ENCODE measurements at regions not wholly inside any gene's neighbourhood (a gene's known extent, or its start where the extent isn't known, plus 50 kb on each side); places are given as distances from the start of the nearest gene placed in this dataset.

DNA sequence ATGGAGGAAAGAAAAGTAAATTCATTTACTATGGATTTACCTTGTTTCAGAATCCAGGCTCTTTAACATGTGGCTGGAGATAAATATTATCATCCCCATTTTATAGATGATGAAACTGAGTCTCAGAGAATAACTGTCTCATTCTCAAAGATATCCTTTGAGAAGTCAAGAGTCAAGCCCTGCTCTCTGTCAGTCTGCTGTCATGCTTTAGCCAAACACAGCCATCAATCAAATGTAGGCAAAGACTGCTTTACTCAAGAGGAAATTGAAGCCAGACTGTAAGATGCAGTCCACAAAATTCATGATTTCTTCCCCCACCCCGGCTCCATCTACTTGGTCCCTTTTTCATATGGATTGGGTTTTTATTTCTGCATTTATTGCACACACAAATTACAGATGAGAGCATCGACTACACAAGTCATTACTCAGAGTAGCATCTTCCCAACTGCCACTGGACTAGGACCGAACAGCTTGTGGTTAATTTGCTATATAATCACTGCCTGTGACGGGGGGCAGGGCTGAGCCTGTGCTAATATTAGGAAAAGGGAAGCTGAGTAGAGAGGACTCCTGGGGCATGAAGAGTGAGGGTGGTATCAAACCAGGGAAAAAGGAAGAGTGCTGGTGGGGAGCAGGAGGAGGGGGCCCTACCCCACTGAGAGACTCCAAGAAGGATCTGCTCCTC, 102.7 kb upstream of the TOP1 start:
- DNase-seq (ENCODE audit: low read depth) = no peak

DNA sequence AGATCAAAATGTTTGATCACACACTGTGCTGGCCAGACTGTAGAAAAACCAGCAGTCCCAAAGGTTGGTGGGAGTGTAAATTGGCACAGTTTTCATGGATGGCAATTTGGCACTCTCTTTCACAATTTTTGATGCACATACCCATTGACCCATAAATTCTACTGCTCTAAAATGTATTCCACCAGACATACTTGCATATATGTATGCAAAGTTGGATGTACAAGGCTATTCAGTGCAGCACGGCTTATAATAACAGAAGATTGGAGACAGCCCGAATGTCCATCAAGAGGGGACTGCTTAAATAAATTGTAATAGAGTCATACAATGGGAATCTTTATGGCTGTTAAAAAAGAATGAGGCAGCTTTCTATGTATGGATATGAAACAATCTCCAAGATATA, 101.7 kb upstream of the TOP1 start:
- no peak for DNase-seq (ENCODE audit: low read depth)

DNA sequence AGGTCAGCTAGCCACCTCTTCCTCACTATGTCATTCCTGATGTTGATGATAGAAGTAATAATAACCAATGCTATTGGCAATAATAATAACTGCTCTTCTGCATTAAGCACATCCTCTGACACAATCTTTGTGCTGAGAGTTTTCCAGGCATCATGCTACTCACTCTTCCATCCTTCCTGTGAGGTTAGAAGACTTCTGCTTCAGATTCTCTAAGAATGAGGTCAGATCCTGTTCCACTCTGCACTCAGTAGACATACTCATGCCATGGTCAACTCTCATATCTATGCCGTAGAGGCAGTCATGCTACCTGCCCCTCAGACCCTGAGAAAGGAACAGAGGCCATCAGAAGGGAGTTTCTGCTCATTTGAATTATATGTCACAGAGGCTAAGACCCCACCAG, 98.1 kb upstream of the TOP1 start:
- peak; percentile 80 for DNase-seq (ENCODE audit: low read depth)

DNA sequence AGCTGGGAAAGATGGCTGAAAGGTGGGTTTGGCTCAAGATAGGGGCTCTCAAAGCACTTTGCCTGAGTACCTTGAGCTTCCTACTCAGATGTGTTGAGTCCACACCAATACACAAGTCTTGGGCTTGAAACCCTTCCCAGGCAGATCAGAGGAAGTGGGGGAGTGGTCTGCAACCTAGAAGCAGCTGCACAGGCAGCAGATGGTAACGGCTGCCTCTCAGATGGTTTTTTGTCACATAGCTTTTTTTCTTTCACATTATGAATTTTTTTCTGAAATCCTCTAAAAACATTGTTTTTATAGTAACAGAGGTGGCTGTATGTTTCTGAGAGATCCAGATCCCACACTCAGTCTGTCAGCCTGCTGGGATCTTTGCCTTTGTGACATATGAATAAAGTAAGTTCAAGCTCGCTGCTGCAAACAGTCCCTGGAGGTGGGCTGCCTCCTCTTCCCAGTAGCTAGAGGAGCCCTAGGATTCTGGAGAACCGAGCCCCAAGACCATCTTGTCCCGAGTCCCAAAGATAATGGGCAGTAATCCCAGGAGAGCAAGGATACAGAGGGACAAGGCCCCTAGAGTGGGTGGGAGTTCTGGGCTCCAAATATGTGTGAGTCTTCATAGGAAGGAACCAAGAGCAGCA, 97.1 kb upstream of the TOP1 start:
- no peak for DNase-seq (ENCODE audit: low read depth)

DNA sequence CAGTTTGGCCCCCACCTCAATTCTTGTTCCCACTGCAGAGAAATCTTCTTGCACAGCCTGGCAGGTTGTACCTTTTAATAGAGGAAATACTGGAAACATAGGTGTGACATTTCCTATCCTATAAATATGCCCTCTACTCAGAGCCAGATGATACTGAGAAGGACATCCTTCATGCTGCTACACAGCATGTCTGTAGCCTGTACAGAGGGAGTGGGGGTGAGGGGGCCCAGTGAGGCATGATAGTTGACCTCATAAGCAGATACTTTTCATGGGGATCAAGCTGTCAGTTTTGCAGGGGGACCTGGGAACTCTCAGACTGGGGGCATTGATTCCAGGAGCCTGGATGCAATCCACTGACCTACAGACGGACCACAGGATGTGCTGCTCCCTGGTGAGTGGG, 96.2 kb upstream of the TOP1 start:
- DNase-seq (ENCODE audit: low read depth) = no peak

DNA sequence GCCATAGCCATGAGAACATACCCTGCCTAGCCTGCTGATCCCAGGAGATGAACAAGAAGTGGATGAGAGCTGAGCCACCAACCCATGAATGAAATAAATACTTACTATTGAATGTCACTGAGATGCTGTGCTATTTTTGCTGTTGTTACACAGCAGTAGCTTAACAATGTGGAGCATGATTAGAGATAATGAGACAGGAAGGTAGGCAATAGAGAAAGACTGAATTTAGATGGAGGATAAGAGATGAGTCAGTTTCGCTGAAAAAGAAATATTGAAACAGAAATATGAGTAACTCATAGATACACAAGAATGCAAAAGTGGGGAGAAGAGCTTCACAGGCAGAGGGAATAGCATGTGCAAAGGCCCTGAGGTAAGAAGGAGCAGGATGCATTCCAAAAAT, 94.9 kb upstream of the TOP1 start:
- DNase-seq (ENCODE audit: low read depth) = no peak

DNA sequence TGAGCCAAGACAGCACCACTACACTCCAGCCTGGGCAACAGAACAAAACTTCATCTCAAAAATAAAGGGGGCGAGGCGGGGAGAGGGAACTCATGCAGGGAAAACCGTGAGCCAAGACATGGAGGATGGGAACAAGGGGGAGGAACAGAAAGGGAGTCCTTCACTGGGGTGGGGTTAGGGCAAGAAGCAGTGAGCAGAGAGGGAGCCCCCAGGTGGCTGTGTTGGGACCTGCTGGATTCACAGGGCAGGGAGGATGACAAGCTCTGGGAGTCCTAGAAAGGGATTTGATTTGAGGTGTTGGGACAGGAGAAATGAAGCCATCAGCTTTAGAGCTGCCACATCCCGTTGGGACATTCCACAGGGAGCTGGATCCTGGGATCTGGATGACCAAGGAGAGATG, 90.6 kb upstream of the TOP1 start:
- no peak for DNase-seq (ENCODE audit: low read depth)

DNA sequence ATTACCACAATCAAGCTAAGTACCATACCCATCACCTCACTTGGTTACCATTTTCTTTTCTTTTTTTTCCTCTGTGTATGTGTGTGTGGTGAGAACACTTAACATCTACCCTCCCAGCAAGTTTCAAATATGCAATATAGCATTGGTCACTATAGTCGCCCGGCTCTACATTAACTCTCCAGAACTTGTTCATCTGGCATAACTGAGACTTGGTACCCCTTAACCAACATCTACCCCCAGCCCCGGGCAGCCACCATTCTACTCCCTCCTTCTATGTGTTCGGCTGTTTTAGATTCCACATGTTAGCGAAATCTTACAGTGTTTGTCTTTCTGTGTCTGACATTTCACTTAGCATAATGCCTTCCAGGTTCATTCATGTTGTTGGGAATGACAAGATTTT, 89.0 kb upstream of the TOP1 start:
- no peak for DNase-seq (ENCODE audit: low read depth)

DNA sequence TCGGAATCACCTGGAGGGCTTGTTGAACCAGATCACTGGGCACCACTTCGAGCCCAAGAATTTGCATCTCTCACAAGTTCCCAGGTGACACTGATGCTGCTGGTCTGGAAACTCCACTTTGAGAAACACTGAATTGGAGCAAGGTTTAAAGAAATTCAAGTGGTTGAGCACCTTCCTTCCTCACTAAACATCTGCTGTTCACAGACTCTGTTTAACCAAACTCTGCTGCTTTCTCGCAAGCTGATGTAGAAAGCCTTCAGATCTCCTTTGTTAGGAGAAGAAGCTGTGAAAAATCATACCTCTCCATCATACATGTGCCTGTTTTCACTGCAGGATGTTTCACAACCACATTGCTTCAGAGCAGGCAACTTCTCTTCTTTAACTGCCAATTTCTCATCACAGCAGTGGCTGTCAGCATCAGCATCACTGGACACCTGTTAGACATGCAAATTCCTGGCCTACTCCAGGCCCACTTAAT, 87.5 kb upstream of the TOP1 start:
- DNase-seq (ENCODE audit: low read depth) = no peak

DNA sequence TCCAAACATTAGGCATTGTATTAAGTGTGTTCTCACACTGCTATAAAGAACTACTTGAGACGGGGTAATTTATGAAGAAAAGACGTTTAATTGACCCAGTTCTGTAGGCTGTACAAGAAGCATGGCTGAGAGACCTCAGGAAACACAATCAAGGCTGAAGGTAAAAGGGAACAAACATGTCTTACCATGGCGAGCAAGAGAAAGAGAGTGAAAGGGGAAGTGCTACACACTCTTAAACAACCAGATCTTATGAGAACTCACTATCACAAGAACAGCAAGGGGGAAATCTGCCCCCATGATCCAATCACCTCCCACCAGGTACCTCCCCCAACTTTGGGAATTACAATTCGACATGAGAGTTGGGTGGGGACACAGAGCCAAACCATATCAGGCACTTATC, 86.6 kb upstream of the TOP1 start:
- no peak for DNase-seq (ENCODE audit: low read depth)

DNA sequence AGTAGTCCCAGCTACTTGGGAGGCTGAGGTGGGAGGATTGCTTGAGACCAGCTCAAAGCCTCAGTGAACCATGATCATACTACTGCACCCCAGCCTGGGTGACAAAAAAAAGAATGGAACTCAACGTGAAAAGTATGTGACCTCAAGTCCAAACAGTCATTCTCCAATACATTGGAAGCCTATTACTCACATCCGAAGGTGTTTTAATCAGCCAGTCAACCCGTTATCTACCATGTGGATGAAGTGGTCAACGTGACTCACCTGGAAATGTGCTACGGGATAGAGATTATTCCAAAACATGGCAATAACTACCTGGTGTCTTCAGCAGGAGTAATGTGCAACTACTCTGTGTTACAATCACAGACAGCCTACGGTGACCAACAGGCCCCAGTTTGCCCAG, 85.8 kb upstream of the TOP1 start:
- peak; percentile 62 for DNase-seq (ENCODE audit: low read depth)

DNA sequence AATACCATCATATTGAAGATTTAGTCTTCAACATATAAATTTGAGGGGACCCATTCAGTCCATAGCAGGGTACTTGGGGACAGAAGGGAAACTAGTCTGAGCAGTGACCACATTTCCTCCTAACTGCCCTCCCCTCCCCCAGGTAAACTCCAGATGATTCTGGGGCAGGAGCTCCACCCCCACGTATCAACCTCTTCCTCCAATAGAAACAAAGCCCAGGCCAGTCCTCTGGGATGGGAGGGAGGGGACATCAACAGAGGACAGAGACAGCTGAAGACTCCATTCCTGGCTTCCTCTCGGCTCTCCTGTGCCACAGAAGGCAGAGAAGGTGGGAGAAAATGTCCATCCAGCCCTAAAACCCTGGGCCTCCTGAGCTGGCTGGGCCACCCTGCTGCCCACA, 85.0 kb upstream of the TOP1 start:
- no peak for DNase-seq (ENCODE audit: low read depth)

DNA sequence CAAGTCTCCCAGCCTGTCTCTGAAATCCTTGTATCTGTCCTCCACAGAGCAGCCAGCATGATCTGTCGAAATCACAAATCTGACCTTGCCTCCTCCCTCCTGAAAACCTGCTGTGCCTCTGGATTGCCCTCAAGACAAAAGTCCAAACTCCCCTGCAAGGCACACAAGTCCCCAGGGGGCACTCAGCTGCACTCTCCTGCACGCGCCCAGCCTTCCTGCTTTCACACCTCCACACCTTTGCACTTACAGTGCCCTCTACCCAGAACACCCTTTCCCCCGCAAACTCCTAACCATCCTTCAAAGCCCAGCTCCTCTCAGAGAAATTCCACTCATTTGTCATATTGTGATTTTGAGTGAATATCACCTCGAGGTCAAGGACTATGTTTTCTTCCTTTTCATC, 83.4 kb upstream of the TOP1 start:
- DNase-seq (ENCODE audit: low read depth) = no peak

DNA sequence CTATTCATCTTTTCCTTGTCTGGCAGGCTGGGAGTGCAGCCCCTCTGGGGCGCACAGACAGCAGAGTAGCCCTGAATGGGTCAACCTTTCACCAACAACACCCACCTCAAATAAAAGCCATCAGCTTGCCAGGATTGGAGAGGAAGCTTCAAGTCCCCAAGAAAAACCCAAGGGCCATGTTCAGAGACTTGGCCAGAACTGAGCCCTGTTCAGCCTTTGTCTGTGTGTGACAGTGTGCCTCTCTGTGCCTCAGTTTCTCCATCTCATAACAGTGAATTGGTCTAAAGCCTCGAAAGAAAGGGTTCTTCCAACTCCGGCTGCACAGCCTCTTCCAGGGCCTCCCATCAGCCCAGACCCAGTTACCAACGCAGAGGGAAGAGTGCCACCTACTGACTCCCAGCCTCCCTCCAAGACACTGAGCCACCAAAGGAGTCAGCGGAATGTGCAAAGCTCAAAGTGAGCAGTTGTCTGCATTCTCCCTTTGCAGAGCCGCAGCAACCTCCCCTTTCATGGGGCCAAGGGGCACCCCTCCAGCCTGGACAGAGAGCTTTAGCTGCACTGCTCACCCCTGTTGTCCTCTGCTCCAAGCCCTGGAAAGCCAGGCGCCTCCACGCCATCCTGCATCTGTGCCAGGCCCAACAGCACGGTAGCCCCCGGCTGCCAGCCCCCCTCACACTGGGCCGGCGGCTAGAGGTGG, 82.7 kb upstream of the TOP1 start:
- peak; percentile 55 for DNase-seq (ENCODE audit: low read depth)

DNA sequence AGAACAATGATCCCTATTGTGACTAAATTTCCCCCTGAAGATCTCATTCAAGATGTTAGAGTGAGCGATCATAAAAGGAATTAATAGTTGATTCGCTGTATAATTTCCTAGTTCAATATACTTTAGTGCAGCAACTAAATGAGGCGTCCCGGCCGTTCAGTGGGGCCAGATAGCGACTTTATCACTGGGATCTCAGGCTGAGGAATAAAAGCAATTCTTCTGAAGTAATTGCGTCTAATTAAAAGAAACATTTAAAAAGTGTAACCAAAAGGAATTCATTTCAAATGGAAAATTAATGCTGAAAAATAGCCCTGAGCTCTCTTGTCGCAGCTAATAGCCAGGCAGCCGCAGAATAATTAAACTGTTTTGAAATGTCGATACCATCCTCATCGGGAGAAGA, 82.2 kb upstream of the TOP1 start:
- no peak for DNase-seq (ENCODE audit: low read depth)

DNA sequence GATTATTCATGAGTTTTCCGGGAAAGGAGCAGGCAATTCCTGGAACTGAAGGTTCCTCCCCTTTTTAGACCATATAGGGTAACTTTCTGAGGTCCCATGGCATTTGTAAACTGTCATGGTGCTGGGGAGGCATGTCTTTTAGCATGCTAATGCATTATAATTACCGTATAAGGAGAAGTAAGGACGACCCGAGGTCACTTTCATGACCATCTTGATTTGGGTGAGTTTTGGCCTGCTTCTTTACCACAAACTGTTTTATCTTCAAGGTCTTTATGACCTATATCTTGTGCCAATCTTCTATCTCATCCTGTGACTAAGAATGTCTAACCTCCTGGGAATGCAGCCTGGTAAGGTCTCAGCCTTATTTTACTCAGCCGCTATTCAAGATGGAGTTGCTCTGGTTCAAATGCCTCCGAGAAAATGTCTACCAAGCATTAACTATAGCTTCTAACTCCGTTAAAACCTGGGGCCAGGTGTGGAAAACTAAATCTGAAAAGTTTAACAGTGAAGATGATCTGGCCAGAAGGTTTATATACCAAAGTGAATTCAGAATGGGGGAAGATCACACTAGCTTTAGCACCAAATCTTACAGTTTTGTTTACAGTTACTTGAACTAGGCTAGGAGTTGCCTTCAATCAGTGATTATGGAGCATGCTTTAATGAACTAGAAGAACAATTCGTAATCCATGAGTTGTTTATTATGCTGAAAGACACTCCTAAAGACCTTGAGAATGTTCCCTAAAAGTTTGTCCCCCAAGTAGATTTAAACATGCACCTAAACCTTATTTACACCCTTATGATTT, 80.0 kb upstream of the TOP1 start:
- peak; percentile 72 for DNase-seq (ENCODE audit: low read depth)

DNA sequence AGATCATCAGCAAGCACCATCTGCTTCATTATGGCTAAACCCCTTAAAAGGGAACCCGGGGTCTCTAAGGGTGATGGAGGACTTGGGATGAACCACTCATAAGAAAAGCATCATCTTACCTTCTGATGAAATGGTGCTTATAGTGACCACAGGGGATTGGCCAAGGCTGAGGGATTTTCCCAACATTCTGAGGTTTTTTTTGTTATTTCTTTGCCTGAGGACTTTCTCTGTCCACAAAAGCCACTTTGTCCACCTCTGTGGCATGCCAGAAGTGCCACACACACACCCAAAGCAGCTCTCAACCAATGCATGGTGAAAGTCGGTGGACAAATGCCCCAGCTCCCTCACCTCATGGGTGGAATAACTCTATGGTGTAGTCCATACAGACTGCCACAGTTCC, 79.3 kb upstream of the TOP1 start:
- peak; percentile 28 for DNase-seq (ENCODE audit: low read depth)

DNA sequence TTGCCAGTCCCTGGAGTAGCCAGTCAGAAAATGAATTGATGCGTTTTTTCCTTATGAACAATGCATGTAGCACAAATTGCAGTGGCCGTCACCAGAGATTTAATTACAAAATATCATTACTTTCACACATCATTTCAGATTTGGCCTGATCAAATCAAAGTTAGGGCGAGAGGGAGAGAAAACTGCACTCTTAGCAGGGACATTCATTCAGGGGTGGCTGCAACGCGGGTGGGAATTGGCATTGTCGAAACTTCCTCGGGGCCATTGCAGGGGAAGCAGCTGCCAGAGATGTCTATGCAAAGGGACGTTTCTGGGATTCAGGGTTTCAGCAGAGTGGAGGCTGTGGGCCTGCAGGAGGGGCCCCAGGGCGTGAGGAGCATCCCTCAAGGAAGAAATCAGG, 76.5 kb upstream of the TOP1 start:
- DNase-seq (ENCODE audit: low read depth) = no peak

DNA sequence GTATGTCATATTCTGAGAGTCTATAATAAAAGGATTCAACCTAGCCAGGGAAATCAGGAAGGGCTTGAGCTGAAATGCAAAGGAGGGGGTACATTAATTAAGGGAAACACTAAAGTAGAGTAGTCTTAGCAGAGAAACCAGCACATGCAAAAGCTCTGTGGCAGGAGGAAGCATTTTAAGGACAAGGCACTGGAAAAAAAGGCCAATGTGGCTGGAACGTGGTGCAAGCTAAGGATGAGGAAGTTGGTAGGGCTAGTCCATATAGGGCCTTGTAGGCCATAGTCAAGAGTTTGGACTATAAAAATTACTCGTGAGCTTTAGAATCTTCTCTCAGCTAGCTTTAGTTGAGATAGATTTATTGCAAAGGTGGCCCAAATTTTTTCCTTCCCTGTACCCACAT, 75.2 kb upstream of the TOP1 start:
- DNase-seq (ENCODE audit: low read depth) = no peak

DNA sequence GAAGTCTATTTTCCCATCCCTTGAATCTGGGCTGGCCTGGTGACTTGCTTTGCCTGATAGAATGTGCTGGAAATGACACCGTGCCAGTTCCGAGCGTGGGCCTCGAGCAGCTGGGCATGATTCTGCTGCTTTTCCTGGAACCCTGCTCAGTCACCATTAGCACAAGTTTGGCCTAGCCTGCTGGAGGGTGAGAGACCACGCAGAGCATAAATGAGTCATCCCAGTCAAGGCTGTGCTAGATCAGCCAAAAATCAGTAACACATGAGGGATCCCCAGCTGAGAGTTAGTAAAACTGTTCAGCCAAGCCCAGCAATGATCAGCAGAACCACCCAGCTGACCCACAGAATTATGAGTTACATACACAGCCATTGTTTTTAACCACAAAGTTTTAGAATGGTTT, 74.8 kb upstream of the TOP1 start:
- peak; percentile 49 for DNase-seq (ENCODE audit: low read depth)

DNA sequence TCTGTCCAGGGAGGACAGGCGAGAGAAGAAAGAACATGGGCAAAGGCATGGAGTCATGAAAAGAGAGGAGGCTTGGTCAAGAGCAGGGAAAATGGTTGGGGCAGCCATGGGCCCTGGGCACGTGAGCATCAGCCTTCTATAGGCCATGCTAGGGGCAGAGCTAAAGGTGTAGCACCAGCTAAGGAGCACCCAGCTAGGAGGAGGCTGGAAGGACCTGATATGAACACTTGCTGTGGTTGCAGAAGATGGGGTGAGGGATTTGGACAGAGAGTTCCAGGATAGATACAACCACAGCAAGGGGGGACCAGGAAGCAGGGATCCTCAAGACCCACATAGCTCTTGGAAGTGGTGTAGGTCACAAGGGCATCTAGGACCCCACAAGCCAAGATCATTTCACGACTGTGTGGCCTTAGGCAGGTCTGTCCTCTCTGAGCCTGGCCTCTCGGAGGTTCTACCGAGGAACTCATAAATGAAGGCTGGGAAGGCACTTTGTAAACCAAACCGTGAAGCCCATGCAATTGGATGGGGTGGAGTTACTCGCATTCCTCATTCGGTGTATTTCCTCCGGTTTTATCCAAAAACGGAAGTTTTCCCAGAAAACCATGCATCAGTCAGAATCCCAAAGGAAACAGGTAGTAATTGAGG, 74.0 kb upstream of the TOP1 start:
- DNase-seq (ENCODE audit: low read depth) = no peak

DNA sequence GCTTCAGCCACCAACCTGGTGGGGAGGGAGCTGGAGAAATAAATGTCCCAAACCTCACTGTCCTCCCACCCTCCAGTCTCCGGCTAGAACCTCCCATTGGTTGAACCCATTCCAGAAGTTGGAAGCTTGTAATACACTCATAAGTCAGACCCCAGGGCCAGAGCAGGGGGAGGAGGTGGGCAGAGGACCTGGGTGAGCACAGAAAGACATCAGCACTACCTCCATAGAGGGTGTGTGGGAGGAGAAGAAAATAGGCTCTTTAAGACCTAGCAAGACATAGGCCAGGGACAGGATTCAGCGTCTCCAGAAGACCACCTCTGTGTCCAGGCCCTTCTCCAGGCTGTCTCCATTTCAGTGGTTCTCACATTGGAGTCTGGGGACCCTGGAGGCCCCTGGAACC, 73.3 kb upstream of the TOP1 start:
- no peak for DNase-seq (ENCODE audit: low read depth)

Measured in HT1080 (cell line).